ENCODE measurements at regions not wholly inside any gene's neighbourhood (a gene's known extent, or its start where the extent isn't known, plus 50 kb on each side); places are given as distances from the start of the nearest gene placed in this dataset.
"Not testable (repeated sequence)": the region's sequence is repeated elsewhere in the genome, so short reads cannot be mapped to it uniquely, and the experiment has no call there.

DNA sequence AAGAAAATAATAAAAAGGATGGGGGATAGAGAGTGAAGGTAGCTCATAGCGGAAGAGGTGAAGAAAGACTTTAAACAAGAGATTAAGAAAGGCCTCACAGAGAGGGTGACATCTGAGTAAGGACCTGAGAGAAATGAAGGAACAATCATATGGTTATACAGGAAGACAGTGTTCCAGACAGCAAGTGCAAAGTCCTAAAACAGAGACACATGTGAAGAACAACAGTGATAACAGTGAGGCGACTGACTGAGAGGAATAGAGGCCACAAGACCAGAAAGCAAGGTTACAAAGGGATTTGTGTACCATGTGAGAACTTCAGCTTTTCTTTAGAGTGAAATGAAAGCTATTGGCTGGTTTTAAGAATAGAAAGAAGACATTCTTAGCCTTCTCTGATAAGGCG lies 141.6 kb upstream of the PALMD start:
- no peak for DNase-seq

- DNase-seq, result no peak
These were observed 139.3 kb upstream of the PALMD start for GRCh38 chr1:99506631-99507030.

DNA sequence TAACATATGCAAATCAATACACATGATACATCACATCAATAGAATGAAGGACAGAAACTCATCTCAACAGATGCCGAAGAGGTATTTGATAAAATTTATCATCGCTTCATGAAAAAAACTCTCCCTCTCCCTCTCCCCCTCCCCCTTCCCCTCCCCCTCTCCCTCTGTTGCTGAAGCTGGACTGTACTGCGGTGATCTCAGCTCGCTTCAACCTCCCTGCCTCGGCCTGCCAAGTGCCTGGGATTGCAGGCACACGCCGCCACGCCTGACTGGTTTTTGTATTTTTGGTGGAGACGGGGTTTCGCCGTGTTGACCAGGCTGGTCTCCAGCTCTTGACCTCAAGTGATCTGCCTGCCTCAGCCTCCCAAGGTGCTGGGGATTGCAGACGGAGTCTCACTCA lies 138.5 kb upstream of the PALMD start:
- not testable (repeated sequence) for DNase-seq

DNA sequence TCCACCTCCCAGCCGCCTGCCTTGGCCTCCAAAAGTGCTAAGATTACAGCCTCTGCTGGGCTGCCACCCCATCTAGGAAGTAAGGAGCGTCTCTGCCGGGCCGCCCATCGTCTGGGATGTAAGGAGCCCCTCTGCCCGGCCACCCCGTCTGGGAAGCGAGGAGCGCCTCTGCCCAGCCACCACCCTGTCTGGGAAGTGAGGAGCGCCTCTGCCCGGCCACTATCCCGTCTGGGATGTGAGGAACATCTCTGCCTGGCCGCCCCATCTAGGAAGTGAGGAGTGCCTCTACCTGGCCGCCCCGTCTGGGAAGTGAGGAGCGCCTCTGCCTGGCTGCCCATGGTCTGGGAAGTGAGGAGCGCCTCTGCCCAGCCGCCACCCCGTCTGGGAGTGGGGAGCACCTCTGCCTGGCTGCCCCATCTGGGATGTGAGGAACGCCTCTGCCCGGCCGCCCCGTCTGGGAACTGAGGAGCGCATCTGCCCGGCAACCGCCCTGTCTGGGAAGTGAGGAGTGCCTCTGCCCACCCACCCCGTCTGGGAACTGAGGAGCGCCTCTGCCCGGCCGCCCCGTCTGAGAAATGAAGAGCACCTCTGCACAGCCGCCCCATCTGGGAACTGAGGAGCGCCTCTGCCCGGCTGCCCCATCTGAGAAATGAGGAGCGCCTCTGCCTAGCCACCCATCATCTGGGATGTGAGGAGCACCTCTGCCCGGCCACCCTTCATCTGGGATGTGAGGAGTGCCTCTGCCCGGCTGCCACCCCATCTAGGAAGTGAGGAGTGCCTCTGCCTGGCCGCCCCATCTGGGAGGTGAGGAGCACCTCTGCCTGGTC lies 137.8 kb upstream of the PALMD start:
- DNase-seq, result no peak

DNA sequence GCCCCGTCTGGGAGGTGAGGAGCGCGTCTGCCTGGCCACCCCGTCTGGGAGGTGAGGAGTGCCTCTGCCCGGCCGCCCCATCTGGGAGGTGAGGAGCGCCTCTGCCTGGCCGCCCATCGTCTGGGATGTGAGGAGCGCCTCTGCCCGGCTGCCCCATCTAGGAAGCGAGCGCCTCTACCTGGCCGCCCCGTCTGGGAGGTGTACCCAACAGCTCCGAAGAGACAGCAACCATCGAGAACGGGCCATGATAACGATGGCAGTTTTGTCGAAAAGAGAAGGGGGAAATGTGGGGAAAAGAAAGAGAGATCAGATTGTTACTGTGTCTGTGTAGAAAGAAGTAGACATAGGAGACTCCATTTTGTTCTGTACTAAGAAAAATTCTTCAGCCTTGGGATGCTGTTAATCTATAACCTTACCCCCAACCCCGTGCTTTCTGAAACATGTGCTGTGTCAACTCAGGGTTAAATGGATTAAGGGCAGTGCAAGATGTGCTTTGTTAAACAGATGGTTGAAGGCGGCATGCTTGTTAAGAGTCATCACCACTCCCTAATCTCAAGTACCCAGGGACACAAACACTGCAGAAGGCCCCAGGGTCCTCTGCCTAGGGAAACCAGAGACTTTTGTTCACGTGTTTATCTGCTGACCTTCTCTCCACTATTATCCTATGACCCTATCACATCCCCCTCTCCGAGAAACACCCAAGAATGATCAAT lies 137.0 kb upstream of the PALMD start:
- DNase-seq, result not testable (repeated sequence)

DNA sequence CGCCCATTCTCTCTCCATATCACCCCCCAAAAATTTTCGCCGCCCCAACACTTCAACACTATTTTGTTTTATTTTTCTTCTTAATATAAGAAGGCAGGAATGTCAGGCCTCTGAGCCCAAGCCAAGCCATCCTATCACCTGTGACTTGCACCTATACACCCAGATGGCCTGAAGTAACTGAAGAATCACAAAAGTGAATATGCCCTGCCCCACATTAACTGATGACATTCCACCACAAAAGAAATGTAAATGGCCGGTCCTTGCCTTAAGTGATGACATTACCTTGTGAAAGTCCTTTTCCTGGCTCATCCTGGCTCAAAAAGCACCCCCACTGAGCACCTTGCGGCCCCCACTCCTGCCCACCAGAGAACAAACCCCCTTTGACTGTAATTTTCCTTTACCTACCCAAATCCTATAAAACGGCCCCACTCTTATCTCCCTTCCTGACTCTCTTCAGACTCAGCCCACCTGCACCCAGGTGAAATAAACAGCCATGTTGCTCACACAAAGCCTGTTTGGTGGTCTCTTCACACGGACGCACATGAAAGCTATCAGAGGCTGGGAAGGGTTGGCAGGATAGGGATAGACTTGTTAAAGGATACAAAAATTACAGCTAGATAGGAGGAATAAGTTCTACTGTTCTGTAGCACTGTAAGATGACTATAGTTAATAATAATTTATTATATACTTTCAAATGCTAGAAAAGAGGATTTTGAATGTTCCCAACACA lies 130.9 kb upstream of the PALMD start:
- not testable (repeated sequence) for DNase-seq

DNA sequence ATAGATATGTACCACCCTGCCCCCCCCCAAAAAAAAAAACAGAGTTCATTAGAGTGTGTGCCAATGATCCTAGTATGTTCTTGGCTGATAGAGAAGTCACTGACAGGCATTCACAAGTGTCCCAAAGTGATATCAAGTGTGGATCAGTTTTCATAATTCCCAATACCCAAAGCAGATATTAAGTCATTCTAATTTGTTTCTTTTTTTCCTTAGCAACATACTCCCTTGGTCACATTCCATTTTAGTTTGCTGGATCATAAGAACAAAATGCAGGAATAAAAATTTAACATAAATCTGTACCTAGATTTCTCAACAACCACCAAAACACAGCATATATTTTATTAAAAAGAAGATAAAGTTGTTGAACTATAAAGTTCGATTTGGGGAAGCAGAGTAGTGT lies 129.8 kb upstream of the PALMD start:
- no peak for DNase-seq

DNA sequence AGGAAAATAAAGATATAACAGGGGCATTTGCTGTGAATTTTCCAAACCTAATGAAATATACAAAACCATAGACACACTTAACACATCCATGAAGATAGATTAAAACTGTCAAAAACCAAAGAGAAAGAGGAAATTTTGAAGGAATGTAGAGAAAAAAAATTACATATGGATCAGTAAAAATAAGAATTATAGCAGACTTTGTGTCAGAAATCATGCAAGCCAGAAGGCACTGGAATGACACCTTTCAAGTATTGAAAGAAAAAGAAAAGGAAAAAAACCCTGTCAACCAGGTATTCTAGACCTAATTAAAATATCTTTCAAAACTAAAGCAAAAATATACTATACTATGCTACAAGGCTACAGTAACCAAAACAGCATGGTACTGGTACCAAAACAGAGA lies 125.8 kb upstream of the PALMD start:
- DNase-seq, result no peak

DNA sequence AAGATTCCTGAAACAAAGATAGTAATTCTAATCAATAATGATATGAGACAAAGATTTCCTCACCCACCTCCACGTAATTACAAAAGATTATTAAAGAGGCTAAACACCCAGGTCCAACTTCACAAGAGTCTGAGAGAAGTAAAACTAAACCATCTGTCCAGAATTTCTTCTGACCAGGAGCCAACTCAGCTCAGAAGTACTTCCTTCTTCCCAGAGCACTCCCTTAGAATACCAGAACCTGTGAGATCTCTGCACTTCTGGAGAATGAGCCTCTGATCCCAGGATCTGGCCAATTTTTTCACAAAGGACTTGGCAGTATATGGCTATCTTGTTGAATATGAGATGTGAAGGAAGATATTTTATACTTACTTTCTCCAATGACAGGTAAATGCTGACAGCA lies 120.6 kb upstream of the PALMD start:
- no peak for DNase-seq

DNA sequence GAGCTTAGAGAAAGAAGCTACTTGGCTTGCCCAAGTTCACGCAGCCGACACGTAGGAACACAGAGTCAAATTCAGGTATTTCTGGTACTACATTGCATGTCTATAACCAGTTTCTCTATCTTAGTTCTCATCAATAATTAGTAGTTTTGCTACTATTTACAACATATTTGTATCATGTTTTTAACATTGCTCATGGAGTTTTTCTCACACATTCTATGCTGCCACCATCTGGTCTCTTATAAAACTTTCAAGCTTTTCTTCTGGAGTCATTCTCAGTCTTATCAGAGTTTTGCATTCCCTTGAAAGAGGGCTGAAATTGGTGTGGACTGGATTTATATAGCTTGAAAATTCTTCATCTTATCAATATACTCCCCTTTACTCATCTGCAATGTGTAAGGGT lies 118.8 kb upstream of the PALMD start:
- DNase-seq, result no peak

DNA sequence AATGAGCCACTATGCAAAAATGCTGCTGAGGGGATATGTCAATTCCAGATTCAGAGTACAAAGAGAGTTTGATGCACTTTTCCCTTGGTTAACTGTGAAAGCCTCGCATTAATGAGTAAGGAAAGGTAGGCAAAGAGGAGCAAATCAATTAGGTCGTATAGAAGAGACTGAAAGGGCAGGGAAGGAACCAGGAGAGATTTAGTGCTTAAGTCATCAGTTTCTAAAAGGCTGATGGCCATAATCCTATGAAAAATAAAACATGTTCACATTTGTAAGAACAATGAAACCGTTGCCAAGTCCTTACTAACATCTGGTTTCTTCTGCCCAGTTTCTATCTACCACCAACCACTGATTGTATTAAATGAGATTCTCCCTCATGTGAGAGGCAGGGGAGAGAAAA lies 118.4 kb upstream of the PALMD start:
- no peak for DNase-seq

DNA sequence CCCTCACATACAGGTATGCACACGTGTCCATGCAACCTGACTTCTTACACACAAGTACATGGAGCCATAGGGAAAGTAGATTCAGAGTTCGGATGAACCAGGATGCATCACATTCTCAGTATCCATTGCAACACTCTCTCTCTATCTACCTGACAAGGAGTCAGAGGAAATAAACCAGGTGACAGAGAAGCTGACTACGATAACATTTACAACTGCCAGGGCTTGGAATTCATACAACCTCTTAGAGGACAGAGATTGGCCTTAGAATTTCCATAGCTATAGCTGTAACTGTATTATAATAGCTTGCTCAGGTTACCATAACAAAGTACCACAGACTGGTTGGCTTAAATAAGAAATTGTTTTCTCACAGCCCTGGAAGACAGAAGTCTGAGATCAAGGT lies 116.9 kb upstream of the PALMD start:
- DNase-seq, result no peak

DNA sequence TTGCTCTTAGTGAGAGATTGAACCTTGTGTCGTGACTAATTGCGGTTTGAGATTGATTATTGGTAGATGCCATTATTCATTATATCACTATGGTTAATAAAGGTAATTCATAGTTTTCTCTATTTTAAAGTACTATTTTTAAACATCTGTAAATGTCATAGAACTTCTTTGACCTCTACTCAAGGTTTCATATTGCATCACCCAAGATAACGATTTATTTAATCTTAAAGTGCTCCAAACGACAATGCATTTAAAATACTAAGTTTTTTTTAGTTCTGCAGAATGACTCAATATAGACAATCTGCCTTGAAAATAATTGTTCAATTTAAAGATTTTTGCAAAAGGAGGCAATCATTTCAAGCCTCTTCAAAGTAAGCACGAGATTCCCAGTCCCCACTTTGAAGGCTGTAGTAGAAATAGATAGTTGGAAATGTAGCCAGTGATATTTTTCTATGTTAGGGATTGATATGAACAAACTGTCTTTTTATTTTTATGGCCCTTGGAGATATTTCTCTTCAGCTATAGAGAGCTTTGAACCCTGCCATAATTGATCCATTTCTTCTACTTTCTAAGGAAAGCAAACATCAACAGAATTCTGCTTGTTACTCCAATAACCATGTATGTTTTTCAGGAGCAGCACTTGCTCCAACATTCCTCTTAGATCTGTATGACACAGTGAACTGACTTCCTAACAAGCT lies 114.2 kb upstream of the PALMD start:
- no peak for DNase-seq

- no peak for DNase-seq
These were observed 113.7 kb upstream of the PALMD start for GRCh38 chr1:99532276-99532580.

DNA sequence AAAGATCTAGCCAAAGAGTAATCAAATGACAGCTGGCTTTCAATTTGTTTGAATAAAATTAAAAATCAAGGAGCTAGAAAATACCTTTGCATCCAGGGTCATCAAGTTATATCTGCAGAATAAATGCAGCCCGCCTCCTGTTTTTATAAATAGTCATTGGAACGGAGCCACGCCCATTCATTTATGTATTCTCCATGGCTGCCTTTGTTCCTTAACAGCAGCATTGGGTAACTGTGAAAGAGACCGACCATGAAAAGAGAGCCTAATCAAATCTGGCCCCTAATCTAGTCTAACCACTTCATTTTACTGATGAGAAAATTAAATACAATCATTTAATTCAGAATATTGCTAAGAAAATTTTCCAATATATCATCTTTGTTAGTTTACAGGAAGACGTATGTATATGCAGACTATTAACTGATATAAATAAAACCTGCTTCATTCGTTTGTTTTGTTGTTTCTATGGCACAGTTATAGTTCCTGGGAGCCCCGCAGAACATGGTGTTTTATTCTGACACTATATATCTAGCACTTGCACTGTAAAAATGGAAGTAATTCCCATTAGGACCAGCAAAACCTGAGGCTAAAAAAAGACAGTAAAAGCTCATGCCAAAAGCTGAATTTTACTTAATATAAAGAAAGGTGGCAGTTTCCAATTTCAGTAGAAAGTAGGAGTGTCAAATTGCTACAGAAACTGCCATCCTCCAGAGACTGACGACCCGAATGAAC lies 111.8 kb upstream of the PALMD start:
- no peak for DNase-seq

DNA sequence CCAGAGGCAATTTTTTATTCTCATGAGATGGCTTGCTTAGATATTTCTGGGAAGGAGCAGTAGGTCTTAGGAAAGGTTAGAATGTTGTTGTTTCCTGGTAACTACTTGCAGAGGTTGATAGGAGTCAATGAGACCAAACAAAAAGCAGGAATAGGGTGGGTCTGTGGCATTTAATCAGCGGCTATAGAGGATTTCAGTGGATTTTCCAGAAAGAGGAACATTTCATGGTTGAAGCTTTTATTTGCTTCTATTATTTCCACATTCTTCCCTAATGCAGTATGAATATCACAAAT lies 111.3 kb upstream of the PALMD start:
- no peak for DNase-seq

DNA sequence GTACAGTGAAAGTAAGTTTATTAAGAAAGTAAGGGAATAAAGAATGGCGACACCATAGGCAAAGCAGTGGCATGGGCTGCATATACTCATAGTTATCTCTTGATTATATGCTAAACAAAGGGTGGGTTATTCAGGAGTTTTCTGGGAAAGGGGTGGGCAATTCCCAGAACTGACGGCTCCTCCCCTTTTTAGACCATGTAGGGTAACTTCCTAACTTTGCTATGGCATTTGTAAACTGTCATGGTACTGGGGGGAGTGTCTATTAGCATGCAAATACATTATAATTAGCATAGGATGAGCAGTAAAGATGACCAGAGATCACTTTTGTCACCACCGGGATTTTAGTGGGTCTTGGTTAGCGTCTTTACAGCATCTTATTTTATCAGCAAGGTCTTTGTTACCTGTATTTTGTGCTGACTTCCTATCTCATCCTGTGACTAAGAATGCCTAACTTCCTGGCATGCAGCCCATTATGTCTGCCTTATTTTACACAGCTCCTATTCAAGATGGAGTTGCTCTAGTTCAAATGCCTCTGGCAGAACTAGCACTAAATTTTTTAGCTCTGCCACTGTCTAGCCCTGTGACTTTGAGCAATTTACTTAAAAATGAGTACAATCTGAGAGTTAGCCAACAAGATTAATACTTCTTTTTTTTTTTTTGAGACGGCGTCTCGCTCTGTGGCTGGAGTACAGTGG lies 110.3 kb upstream of the PALMD start:
- no peak for DNase-seq

- DNase-seq, result no peak
These were observed 107.9 kb upstream of the PALMD start for GRCh38 chr1:99537886-99538617.

GRCh38 chr1:99538618-99538956 lies 107.3 kb upstream of the PALMD start:
- no peak for DNase-seq

GRCh38 chr1:99539131-99539530 lies 106.8 kb upstream of the PALMD start:
- DNase-seq, result no peak

DNA sequence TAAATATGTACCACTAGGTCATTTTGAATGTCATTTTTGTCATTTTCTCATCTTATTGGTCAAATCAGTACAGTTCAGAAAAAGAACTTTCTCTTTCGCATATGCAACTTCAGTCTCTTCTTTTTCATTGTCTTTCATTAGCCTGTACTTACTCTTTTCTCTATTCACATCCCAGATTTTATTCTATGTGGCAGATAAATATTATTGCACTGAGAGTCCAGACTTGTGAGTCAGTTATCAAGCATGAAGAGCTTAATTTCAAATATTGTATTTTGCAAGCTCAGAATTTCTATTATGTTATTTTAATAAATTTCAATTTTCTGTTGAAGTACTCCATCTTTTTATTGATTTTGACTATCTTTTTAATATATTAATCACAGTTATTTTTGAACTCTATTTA lies 105.2 kb upstream of the PALMD start:
- DNase-seq, result no peak

- DNase-seq, result peak; percentile 19
These were observed 101.6 kb upstream of the PALMD start for GRCh38 chr1:99544328-99544727.
